DND-41 (cell line): ENCODE measurements at regions not wholly inside any gene's neighbourhood (a gene's known extent, or its start where the extent isn't known, plus 50 kb on each side); places are given as distances from the start of the nearest gene placed in this dataset.

Experiments used
- EZH2 ChIP-seq: IDR thresholded peaks from 3 replicates; pipeline ENCODE4 v1.6.1; 2012; ENCODE audit warnings: borderline replicate concordance, low read depth, mild to moderate bottlenecking, moderate library complexity, low read length, inconsistent platforms; ENCODE audit not compliant: severe bottlenecking
- TF ChIP-seq, protein P1 (sequence below): IDR thresholded peaks from 2 replicates; pipeline ENCODE4 v1.5.1; 2012; ENCODE audit warnings: borderline replicate concordance, low read length, moderate library complexity, mild to moderate bottlenecking; ENCODE audit not compliant: poor library complexity, severe bottlenecking; ENCODE audit errors: extremely low read depth

DNA sequence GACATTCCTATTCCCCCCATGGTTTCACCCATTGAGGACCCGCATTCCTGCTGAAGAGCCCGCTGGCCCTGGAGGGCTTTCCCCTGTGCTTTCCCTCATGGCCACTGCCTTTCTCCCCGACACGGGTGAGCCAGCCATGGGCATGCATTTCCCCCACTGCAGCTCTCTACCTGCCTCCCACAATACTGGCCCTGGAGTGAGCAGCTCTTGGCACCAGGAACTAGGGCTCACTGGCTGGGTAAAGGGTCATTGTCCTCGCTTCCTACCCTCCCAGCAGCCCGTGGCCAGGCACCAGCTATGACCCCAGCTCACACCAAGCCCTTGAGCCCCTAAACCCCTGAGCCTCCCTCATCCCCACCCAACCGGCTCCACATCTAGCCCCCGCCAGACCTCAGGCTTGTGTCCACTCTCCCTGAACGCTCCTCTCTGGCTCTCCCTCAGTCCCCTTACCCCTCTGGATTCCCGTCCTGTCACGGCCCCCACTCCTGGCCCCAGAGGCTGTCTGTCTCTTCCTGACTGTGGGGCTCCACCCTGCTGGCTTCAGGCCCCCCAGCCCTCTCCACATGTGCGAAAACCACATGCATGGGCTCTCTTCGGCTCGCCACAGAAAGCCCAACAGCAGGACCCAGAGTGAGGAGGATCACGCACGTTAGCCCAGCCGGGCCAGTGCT, 199.8 kb downstream of the ZFP36L2 start:
- TF ChIP-seq, protein P1, sequence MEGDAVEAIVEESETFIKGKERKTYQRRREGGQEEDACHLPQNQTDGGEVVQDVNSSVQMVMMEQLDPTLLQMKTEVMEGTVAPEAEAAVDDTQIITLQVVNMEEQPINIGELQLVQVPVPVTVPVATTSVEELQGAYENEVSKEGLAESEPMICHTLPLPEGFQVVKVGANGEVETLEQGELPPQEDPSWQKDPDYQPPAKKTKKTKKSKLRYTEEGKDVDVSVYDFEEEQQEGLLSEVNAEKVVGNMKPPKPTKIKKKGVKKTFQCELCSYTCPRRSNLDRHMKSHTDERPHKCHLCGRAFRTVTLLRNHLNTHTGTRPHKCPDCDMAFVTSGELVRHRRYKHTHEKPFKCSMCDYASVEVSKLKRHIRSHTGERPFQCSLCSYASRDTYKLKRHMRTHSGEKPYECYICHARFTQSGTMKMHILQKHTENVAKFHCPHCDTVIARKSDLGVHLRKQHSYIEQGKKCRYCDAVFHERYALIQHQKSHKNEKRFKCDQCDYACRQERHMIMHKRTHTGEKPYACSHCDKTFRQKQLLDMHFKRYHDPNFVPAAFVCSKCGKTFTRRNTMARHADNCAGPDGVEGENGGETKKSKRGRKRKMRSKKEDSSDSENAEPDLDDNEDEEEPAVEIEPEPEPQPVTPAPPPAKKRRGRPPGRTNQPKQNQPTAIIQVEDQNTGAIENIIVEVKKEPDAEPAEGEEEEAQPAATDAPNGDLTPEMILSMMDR, result no peak
- TF ChIP-seq EZH2, result no peak
